Body of pancreas (tissue), 4 donors: ENCODE measurements at regions not wholly inside any gene's neighbourhood (a gene's known extent, or its start where the extent isn't known, plus 50 kb on each side); places are given as distances from the start of the nearest gene placed in this dataset.

Source experiments
- POLR2A ChIP-seq, 3 donors: fragments of 450-650 bp; IDR thresholded peaks; one replicate each; pipeline ENCODE4 v1.6.1; 2016; ENCODE audit warnings: antibody characterized with exemption in 3 of 3, mild to moderate bottlenecking in 2 of 3
- TF ChIP-seq, protein P1 (sequence below), 7 experiments: fragments of 450-650 bp in 4 of 7; fragments of 200-600 bp in 3 of 7; sonication (generic) in 3 of 7; IDR thresholded peaks; one replicate each; pipeline ENCODE4 v1.5.1; 2016 to 2019; ENCODE audit warnings: antibody characterized with exemption in 7 of 7

GRCh38 chr7:35553519-35553918 lies 141.4 kb downstream of the HERPUD2 start:
- TF ChIP-seq, protein P1, sequence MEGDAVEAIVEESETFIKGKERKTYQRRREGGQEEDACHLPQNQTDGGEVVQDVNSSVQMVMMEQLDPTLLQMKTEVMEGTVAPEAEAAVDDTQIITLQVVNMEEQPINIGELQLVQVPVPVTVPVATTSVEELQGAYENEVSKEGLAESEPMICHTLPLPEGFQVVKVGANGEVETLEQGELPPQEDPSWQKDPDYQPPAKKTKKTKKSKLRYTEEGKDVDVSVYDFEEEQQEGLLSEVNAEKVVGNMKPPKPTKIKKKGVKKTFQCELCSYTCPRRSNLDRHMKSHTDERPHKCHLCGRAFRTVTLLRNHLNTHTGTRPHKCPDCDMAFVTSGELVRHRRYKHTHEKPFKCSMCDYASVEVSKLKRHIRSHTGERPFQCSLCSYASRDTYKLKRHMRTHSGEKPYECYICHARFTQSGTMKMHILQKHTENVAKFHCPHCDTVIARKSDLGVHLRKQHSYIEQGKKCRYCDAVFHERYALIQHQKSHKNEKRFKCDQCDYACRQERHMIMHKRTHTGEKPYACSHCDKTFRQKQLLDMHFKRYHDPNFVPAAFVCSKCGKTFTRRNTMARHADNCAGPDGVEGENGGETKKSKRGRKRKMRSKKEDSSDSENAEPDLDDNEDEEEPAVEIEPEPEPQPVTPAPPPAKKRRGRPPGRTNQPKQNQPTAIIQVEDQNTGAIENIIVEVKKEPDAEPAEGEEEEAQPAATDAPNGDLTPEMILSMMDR (IDR thresholded peaks at IDR 0.05), result no peak
- TF ChIP-seq POLR2A (IDR thresholded peaks at IDR 0.05), result no peak
